B cell (primary cell): ENCODE measurements at regions not wholly inside any gene's neighbourhood (a gene's known extent, or its start where the extent isn't known, plus 50 kb on each side); places are given as distances from the start of the nearest gene placed in this dataset.

Source experiments
- ATAC-seq: fragments of 200-7000 bp; cut with Tn5 transposase; one replicate; pipeline ENCODE4 v1.10.0; 2021; ENCODE audit warnings: low read depth, mild to moderate bottlenecking, moderate number of reproducible peaks, moderate library complexity
- CTCF ChIA-PET: fragments of 350-600 bp; sonication (Branson Sonifier 250); formaldehyde crosslinking; loops from one replicate; lab custom pipeline; 2021; ENCODE audit warnings: antibody characterized with exemption, inconsistent platforms; lab: Charles Lee
- POLR2A ChIA-PET: fragments of 350-600 bp; sonication (Branson Sonifier 250); formaldehyde crosslinking; loops from one replicate; lab custom pipeline; 2021; ENCODE audit warnings: antibody characterized with exemption; lab: Charles Lee
- DNase-seq: peaks from one replicate; pipeline ENCODE4 v3.0.0; 2013
- H2AFZ ChIP-seq: 2 replicates; pipeline ENCODE4 v1.6.1; 2012; ENCODE audit warnings: mild to moderate bottlenecking, low read depth, low read length; ENCODE audit not compliant: insufficient read depth, poor library complexity, severe bottlenecking
- H3K27ac ChIP-seq, 2 donors: 1 replicate in 1 of 2; 2 replicates in 1 of 2; pipeline ENCODE4 v1.5.1; 2012 to 2013; ENCODE audit warnings: low read length in 2 of 2, mild to moderate bottlenecking in 2 of 2, moderate library complexity in 1 of 2
- H3K27me3 ChIP-seq, 4 experiments: fragments of 200-600 bp in 1 of 4; sonication (generic) in 1 of 4; replicated peaks in 1 of 4; 1 replicate in 2 of 4; 2 replicates in 2 of 4; pipeline versions ENCODE4 v1.6.1 to v1.7.0; 2013 to 2016; ENCODE audit warnings: low read length in 3 of 4, mild to moderate bottlenecking in 2 of 4, mixed read lengths in 1 of 4, moderate library complexity in 1 of 4; ENCODE audit not compliant: insufficient read depth in 4 of 4, control insufficient read depth in 3 of 4; ENCODE audit errors: control extremely low read depth in 1 of 4
- H3K36me3 ChIP-seq, 2 experiments: replicated peaks in 1 of 2; 1 replicate in 1 of 2; 2 replicates in 1 of 2; pipeline versions ENCODE4 v1.6.1 to v1.7.1; 2013; ENCODE audit warnings: low read length in 1 of 2; ENCODE audit not compliant: insufficient read depth in 2 of 2, control insufficient read depth in 1 of 2; ENCODE audit errors: control extremely low read depth in 1 of 2, extremely low read depth in 1 of 2
- H3K4me1 ChIP-seq, 2 donors: fragments of 200-600 bp in 1 of 2; sonication (generic) in 1 of 2; 1 replicate in 1 of 2; 2 replicates in 1 of 2; pipeline versions ENCODE4 v1.5.1 to v1.6.1; 2013 to 2017; ENCODE audit warnings: low read length in 2 of 2; ENCODE audit not compliant: control insufficient read depth in 2 of 2, insufficient read depth in 2 of 2
- H3K4me2 ChIP-seq: replicated peaks from 2 replicates; pipeline ENCODE3; 2012; ENCODE audit warnings: mild to moderate bottlenecking, low read depth, low read length; ENCODE audit not compliant: poor library complexity, severe bottlenecking
- H3K4me3 ChIP-seq, 5 experiments: fragments of 200-600 bp in 1 of 5; sonication (generic) in 1 of 5; 1 replicate in 3 of 5; 2 replicates in 2 of 5; pipeline versions ENCODE4 v1.5.1 to v1.7.0; 2011 to 2016; ENCODE audit warnings: low read length in 4 of 5, mild to moderate bottlenecking in 4 of 5, low read depth in 2 of 5, control low read depth in 1 of 5, moderate library complexity in 1 of 5; ENCODE audit not compliant: insufficient read depth in 1 of 5; ENCODE audit errors: control extremely low read depth in 1 of 5, extremely low read depth in 1 of 5
- H3K79me2 ChIP-seq: fragments of 200-600 bp; sonication (generic); one replicate; pipeline ENCODE4 v1.6.0; 2016; ENCODE audit warnings: low read length; ENCODE audit not compliant: control insufficient read depth, insufficient read depth
- H3K9ac ChIP-seq: fragments of 200-600 bp; sonication (generic); 2 replicates; pipeline ENCODE4 v1.6.1; 2017; ENCODE audit warnings: mild to moderate bottlenecking, low read length, moderate library complexity
- H3K9me3 ChIP-seq, 3 donors: one replicate each; pipeline versions ENCODE4 v1.6.1 to v1.7.1; 2013; ENCODE audit warnings: low read length in 2 of 3; ENCODE audit not compliant: control insufficient read depth in 2 of 3, insufficient read depth in 1 of 3; ENCODE audit errors: control extremely low read depth in 1 of 3
- H4K20me1 ChIP-seq: 2 replicates; pipeline ENCODE4 v1.6.0; 2012; ENCODE audit warnings: mild to moderate bottlenecking, low read length; ENCODE audit not compliant: insufficient read depth, control insufficient read depth, poor library complexity, severe bottlenecking
- H3K27ac Mint-ChIP-seq: one replicate; pipeline ENCODE4 v1.8.0; 2021; ENCODE audit warnings: mixed read lengths
- H3K27me3 Mint-ChIP-seq: one replicate; pipeline ENCODE4 v1.8.0; 2021; ENCODE audit warnings: mixed read lengths
- H3K4me1 Mint-ChIP-seq: one replicate; pipeline ENCODE4 v1.8.0; 2021; ENCODE audit warnings: mixed read lengths
- H3K4me3 Mint-ChIP-seq: one replicate; pipeline ENCODE4 v1.8.0; 2021; ENCODE audit warnings: mixed read lengths
- H3K9me3 Mint-ChIP-seq: one replicate; pipeline ENCODE4 v1.8.0; 2022; ENCODE audit warnings: mixed read lengths; ENCODE audit not compliant: insufficient read depth
- CTCF ChIP-seq: fragments of 200-600 bp; IDR thresholded peaks from one replicate; pipeline ENCODE4 v1.8.0; 2022; ENCODE audit warnings: antibody characterized with exemption, mild to moderate bottlenecking
- EZH2 ChIP-seq: IDR thresholded peaks from 2 replicates; pipeline ENCODE4 v1.6.1; 2012; ENCODE audit warnings: borderline replicate concordance, low read depth, mild to moderate bottlenecking, moderate library complexity, low read length; ENCODE audit not compliant: insufficient read depth, poor library complexity, severe bottlenecking
- whole genome bisulfite sequencing: methylation state at CpG from one replicate; pipeline ENCODE4 v1.1.5; 2013; ENCODE audit warnings: missing lambda C conversion rate; ENCODE audit not compliant: insufficient coverage; 5-methylcytosine and 5-hydroxymethylcytosine counted together
- intact Hi-C: fragments of 100-400 bp; cut with micrococcal nuclease; formaldehyde crosslinking; loops from one replicate; pipeline ENCODE4 v1.10.0; 2022

GRCh38 chr14:98736701-98737338, 535.2 kb downstream of the BCL11B start:
- Histone ChIP-seq H3K4me2 (no peak overlapping the region), H3K79me2 (no peaks in the 10 kb centered on the region), H4K20me1 (no peaks in the 10 kb centered on the region), H3K27me3 (no peaks in the 10 kb centered on the region), H2AFZ (no peak overlapping the region), H3K9me3 (peaks cover 0 to 30% (median 3%) of the 10 kb centered on the region in 3 donors), H3K9ac (no peak overlapping the region), H3K27ac (no peak overlapping the region), H3K4me1 (no peaks in the 10 kb centered on the region), H3K36me3 (no peaks in the 10 kb centered on the region), H3K4me3 (no peak overlapping the region)
- ChIA-PET POLR2A (no interaction called here), CTCF (no interaction called here)
- Mint-ChIP-seq H3K4me3 (no peak overlapping the region), H3K27ac (no peak overlapping the region), H3K9me3 (peaks cover 12% of the 10 kb centered on the region), H3K4me1 (no peaks in the 10 kb centered on the region), H3K27me3 (no peaks in the 10 kb centered on the region)
- ATAC-seq, result no peak
- 78% methylated on average over 9 of the region's 11 CpGs for WGBS
- TF ChIP-seq CTCF (no peak), EZH2 (no peak)
- DNase-seq, result no peak
- intact Hi-C loops, result no loop called here

DNA sequence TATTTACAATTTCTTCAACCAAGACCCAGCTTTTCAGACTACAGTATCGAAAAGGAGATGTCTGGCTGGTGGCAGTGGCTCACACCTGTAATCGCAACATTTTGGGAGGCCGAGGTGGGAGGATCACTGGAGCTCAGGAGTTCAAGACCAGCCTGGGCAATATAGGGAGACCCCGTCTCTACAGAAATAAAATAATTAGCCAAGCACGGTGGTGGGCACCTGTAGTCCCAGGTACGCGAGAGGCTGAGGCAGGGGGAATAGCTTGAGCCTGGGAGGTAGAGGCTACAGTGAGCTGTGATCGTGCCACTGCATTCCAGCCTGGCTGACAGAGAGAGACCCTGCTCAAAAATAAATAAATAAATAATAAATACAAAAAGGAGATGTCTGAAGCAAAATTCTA, 530.5 kb downstream of the BCL11B start:
- Histone ChIP-seq H3K79me2 (no peaks in the 10 kb centered on the region), H2AFZ (no peak overlapping the region), H3K36me3 (no peaks in the 10 kb centered on the region), H3K9ac (no peak overlapping the region), H3K27me3 (no peaks in the 10 kb centered on the region), H3K9me3 (peaks cover 0 to 27% (median 5%) of the 10 kb centered on the region in 3 donors), H3K4me1 (no peaks in the 10 kb centered on the region), H3K4me2 (no peak overlapping the region), H3K27ac (no peak overlapping the region), H4K20me1 (no peaks in the 10 kb centered on the region), H3K4me3 (no peak overlapping the region)
- ChIA-PET CTCF (no interaction called here), POLR2A (no interaction called here)
- H3K27ac Mint-ChIP-seq, result no peak overlapping the region
- H3K4me1 Mint-ChIP-seq, result no peaks in the 10 kb centered on the region
- H3K27me3 Mint-ChIP-seq, result no peaks in the 10 kb centered on the region
- TF ChIP-seq CTCF (no peak), EZH2 (no peak)
- peaks cover 6% of the 10 kb centered on the region for H3K9me3 Mint-ChIP-seq
- 98% methylated on average over 5 of the region's 8 CpGs for WGBS
- H3K4me3 Mint-ChIP-seq, result no peak overlapping the region
- intact Hi-C loops, result no loop called here
- ATAC-seq (no peak), DNase-seq (no peak)
